ENCODE measurements at regions not wholly inside any gene's neighbourhood (a gene's known extent, or its start where the extent isn't known, plus 50 kb on each side); places are given as distances from the start of the nearest gene placed in this dataset.
"Not testable (repeated sequence)": the region's sequence is repeated elsewhere in the genome, so short reads cannot be mapped to it uniquely, and the experiment has no call there.

- DNase-seq (ENCODE audit: low read depth): no peak
These were observed 130.8 kb downstream of the DNAJB6 start for GRCh38 chr7:157467496-157468212.

- no peak for DNase-seq (ENCODE audit: low read depth)
These were observed 131.7 kb downstream of the DNAJB6 start for GRCh38 chr7:157468221-157469111.

GRCh38 chr7:157469181-157470016 lies 132.6 kb downstream of the DNAJB6 start:
- DNase-seq (ENCODE audit: low read depth): no peak

- DNase-seq (ENCODE audit: low read depth): no peak
These were observed 133.2 kb downstream of the DNAJB6 start for GRCh38 chr7:157470017-157470322.

- DNase-seq (ENCODE audit: low read depth): no peak
These were observed 133.9 kb downstream of the DNAJB6 start for GRCh38 chr7:157470701-157471131.

GRCh38 chr7:157471259-157472125 lies 134.7 kb downstream of the DNAJB6 start:
- DNase-seq (ENCODE audit: low read depth): no peak

- no peak for DNase-seq (ENCODE audit: low read depth)
These were observed 135.7 kb downstream of the DNAJB6 start for GRCh38 chr7:157472311-157473050.

GRCh38 chr7:157473051-157473569 lies 136.3 kb downstream of the DNAJB6 start:
- no peak for DNase-seq (ENCODE audit: low read depth)

GRCh38 chr7:157474685-157475084 lies 137.9 kb downstream of the DNAJB6 start:
- DNase-seq (ENCODE audit: low read depth): no peak

GRCh38 chr7:157475095-157475494 lies 138.3 kb downstream of the DNAJB6 start:
- no peak for DNase-seq (ENCODE audit: low read depth)

GRCh38 chr7:157475601-157476000 lies 138.8 kb downstream of the DNAJB6 start:
- no peak for DNase-seq (ENCODE audit: low read depth)

GRCh38 chr7:157476201-157476600 lies 139.4 kb downstream of the DNAJB6 start:
- no peak for DNase-seq (ENCODE audit: low read depth)

- DNase-seq (ENCODE audit: low read depth): no peak
These were observed 140.1 kb downstream of the DNAJB6 start for GRCh38 chr7:157476654-157477549.

- no peak for DNase-seq (ENCODE audit: low read depth)
These were observed 140.9 kb downstream of the DNAJB6 start for GRCh38 chr7:157477550-157478212.

- not testable (repeated sequence) for DNase-seq (ENCODE audit: low read depth)
These were observed 141.8 kb downstream of the DNAJB6 start for GRCh38 chr7:157478611-157479010.

- DNase-seq (ENCODE audit: low read depth): no peak
These were observed 142.5 kb downstream of the DNAJB6 start for GRCh38 chr7:157479326-157479725.

GRCh38 chr7:157480371-157481050 lies 143.7 kb downstream of the DNAJB6 start:
- no peak for DNase-seq (ENCODE audit: low read depth)

- no peak for DNase-seq (ENCODE audit: low read depth)
These were observed 144.6 kb downstream of the DNAJB6 start for GRCh38 chr7:157481389-157481788.
